Thyroid gland (tissue), 4 donors: ENCODE measurements at regions not wholly inside any gene's neighbourhood (a gene's known extent, or its start where the extent isn't known, plus 50 kb on each side); places are given as distances from the start of the nearest gene placed in this dataset.

Experiments
- POLR2A ChIP-seq, 2 donors: fragments of 450-650 bp; IDR thresholded peaks; one replicate each; pipeline ENCODE4 v1.6.1; 2017; ENCODE audit warnings: antibody characterized with exemption in 2 of 2, mild to moderate bottlenecking in 2 of 2, moderate library complexity in 1 of 2
- TF ChIP-seq, protein P1 (sequence below), 6 experiments: fragments of 200-600 bp in 3 of 6; fragments of 450-650 bp in 3 of 6; sonication (generic) in 3 of 6; IDR thresholded peaks; one replicate each; pipeline ENCODE4 v1.5.1; 2016 to 2019; ENCODE audit warnings: antibody characterized with exemption in 6 of 6, mild to moderate bottlenecking in 2 of 6, inconsistent platforms in 1 of 6, moderate library complexity in 1 of 6

DNA sequence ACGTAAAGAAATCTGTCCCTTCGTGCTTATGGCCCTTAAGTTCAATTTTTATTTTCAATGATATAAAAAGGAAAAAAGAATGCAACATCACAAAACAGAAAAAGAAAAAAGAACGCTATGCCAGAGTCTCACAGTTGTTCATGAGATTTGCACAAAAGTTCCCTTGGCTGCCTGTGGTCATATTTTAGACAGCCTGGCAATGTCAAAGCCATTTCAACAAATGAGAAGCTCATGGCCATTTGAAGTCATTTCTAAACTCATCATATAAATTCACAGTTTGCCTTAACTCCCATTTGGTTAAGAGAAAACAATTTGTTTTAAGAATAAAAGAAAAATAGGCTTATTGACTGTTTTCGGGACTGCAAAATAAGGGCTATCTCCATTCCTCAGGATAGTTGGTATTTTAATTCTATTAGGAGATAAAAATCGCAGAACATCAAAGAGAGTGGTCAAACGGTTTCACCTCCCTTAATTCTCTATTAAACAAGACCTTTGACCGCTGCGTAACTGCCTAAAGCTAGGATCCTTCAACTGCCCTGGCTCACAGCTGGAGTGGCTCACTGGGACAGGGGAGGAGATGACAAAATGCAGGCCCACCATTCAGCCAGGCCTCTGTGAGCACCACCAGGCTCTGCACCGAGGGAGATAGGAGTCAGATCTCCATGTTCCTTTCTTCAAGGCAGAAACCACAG, 119.2 kb upstream of the DAAM1 start:
- TF ChIP-seq, protein P1, sequence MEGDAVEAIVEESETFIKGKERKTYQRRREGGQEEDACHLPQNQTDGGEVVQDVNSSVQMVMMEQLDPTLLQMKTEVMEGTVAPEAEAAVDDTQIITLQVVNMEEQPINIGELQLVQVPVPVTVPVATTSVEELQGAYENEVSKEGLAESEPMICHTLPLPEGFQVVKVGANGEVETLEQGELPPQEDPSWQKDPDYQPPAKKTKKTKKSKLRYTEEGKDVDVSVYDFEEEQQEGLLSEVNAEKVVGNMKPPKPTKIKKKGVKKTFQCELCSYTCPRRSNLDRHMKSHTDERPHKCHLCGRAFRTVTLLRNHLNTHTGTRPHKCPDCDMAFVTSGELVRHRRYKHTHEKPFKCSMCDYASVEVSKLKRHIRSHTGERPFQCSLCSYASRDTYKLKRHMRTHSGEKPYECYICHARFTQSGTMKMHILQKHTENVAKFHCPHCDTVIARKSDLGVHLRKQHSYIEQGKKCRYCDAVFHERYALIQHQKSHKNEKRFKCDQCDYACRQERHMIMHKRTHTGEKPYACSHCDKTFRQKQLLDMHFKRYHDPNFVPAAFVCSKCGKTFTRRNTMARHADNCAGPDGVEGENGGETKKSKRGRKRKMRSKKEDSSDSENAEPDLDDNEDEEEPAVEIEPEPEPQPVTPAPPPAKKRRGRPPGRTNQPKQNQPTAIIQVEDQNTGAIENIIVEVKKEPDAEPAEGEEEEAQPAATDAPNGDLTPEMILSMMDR (IDR thresholded peaks at IDR 0.05) = no peak
- TF ChIP-seq POLR2A (IDR thresholded peaks at IDR 0.05) = no peak
